AG09309 (cell line): ENCODE measurements at regions not wholly inside any gene's neighbourhood (a gene's known extent, or its start where the extent isn't known, plus 50 kb on each side); places are given as distances from the start of the nearest gene placed in this dataset.

Experiments
- DNase-seq: peaks from one replicate; pipeline ENCODE4 v3.0.0-alpha.2; 2010; ENCODE audit warnings: low read depth
- H3K4me3 ChIP-seq: 2 replicates; pipeline ENCODE4 v1.5.1; 2011; ENCODE audit warnings: mild to moderate bottlenecking, low read depth, low read length, moderate library complexity; ENCODE audit not compliant: control insufficient read depth
- CTCF ChIP-seq: IDR thresholded peaks from 2 replicates; pipeline ENCODE4 v1.5.1; 2011; ENCODE audit warnings: mild to moderate bottlenecking, low read depth, low read length, inconsistent platforms; ENCODE audit not compliant: insufficient read depth, control insufficient read depth; ENCODE audit errors: missing control alignments

DNA sequence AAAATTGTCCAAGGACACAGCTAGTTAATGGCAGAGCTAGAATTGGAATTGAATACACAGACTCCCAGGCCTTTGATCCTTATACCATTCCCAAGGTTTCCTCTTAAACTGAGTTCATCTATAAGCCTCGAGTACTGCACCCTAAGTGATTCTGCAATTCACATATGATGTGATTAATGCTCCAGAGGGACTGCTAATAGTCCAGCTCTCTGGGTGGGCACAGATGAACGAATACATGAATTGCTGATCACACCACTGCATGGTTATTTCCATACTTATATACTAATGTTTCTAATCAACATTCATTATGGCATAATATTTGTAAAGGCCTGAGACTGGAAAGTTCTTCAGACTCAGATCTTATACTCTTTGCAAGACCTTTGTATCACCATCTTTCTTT lies 101.8 kb downstream of the NUFIP1 start:
- TF ChIP-seq CTCF: no peak
- H3K4me3 ChIP-seq: no peak overlapping the region
- DNase-seq: no peak

- no peak for DNase-seq
- TF ChIP-seq CTCF: no peak
- no peak overlapping the region for H3K4me3 ChIP-seq
Measured at GRCh38 chr13:44884076-44884729, 105.1 kb downstream of the NUFIP1 start.

DNA sequence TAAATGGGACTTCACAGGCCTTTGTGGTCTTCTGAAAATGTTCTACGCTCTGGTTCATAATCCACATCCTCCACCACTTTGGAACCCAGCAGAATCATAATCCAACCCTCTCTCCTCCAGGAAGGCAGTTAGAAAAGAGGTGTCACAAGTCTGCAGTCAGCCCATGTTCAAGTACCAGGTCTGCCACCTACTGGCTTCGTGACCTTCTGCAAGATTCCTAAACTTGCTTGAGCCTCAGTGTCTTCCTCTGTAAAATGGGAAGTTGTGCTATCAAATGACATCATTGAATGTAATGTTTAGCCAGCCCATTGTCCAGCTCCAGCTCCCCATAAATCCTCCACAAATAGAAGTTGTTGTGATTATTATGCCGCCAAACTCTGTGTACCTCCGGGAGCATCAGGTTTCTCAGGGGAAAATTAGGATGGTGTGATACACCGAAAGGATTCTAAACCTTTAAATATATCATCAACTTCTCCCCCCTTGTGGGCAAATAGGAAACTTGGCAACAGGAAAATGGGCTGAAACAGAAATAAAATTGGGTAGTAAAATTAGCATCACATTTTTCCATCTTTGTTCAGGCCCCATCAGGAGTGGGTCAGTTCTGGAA lies 109.7 kb downstream of the NUFIP1 start:
- no peak for DNase-seq
- no peak overlapping the region for H3K4me3 ChIP-seq
- TF ChIP-seq CTCF: peak; percentile 60

GRCh38 chr13:44876782-44877324 lies 112.4 kb downstream of the NUFIP1 start:
- peak; percentile 44 for TF ChIP-seq CTCF
- no peak for DNase-seq
- H3K4me3 ChIP-seq: no peak overlapping the region

GRCh38 chr13:44874886-44875630 lies 114.2 kb downstream of the NUFIP1 start:
- H3K4me3 ChIP-seq: no peak overlapping the region
- TF ChIP-seq CTCF: no peak
- no peak for DNase-seq

DNA sequence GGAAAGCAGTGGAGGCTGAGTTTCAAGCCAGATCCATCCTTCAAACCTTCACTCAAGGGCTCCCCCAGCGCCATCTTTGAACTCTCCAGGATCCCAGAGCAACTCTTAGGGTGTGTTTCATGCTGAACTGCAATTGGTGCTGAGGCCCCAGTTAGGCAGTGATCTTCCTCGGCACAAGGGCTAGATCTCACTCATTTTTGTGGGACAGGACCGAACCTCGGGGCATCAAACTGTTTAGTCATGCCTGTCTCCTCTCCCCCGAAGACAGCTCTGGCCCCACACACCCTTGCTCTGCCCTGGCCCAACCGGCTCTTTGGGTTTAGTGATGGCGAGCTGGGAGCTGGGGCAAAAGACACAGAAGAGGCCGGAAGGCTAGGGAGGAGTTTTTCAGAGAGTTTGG lies 115.1 kb downstream of the NUFIP1 start:
- no peak for TF ChIP-seq CTCF
- no peak overlapping the region for H3K4me3 ChIP-seq
- DNase-seq: no peak
